Keratinocyte (primary cell): ENCODE measurements at regions not wholly inside any gene's neighbourhood (a gene's known extent, or its start where the extent isn't known, plus 50 kb on each side); places are given as distances from the start of the nearest gene placed in this dataset.

Experiments
- CTCF ChIP-seq, 3 experiments: IDR thresholded peaks in 1 of 3; conservative IDR thresholded peaks in 1 of 3; optimal IDR thresholded peaks in 1 of 3; 2 replicates in 2 of 3; 3 replicates in 1 of 3; pipeline versions ENCODE3 to v1.5.1; 2011; ENCODE audit warnings: low read length in 3 of 3, mild to moderate bottlenecking in 3 of 3, moderate library complexity in 2 of 3, control low read depth in 1 of 3, inconsistent platforms in 1 of 3; ENCODE audit not compliant: insufficient read depth in 2 of 3; ENCODE audit errors: extremely low read depth in 1 of 3
- EZH2 ChIP-seq: IDR thresholded peaks from one replicate; pipeline ENCODE4 v1.6.1; 2012; ENCODE audit warnings: inconsistent platforms, mild to moderate bottlenecking, low read length, moderate library complexity

DNA sequence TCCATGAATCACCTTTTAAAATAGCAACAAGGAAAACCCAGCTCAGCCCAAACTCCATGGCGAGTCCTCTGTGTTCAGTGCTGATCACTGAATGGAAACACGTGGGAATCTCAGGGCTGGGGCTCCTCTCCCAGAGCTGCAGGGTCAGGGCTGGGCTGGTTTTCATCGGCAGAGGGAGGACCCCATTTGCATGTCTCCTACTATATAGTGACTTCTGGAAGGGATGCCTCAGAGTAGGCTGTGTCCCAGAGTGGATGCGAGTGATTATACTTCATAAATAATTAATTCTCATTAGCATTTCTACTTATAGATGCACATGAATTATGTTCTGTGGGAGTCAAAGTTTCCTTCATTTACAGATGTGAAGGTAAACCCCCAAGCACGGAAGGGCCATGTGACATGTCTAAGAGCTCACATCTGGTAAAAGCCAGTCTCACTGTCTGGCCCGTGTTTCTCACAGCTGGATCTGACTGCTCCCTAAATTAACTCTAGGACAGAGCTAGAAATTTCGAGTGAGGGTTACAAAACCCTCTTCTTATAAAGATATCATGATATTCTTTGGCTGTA lies 685.0 kb downstream of the TMEM121 start:
- TF ChIP-seq CTCF (optimal IDR thresholded peaks at IDR 0.05 in 1 of 3, IDR thresholded peaks at IDR 0.05 in 1 of 3, conservative IDR thresholded peaks at IDR 0.05 in 1 of 3; ENCODE audit: extremely low read depth in 1 of 3, insufficient read depth in 2 of 3, low read length in 3 of 3), result no peak
- no peak for TF ChIP-seq EZH2
